GM23338 (cell line): ENCODE measurements at regions not wholly inside any gene's neighbourhood (a gene's known extent, or its start where the extent isn't known, plus 50 kb on each side); places are given as distances from the start of the nearest gene placed in this dataset.

Source experiments
- ATAC-seq: fragments of 200-7000 bp; cut with Tn5 transposase; 3 replicates; pipeline ENCODE4 v1.9.1; 2020
- DNase-seq: peaks from one replicate; pipeline ENCODE4 v3.0.0-alpha.2; 2015; ENCODE audit warnings: low spot score
- H2AFZ ChIP-seq: fragments of 200-600 bp; sonication (generic); 2 replicates; pipeline ENCODE4 v1.8.0; 2016; ENCODE audit warnings: antibody characterized with exemption, mild to moderate bottlenecking, moderate library complexity
- H3F3A ChIP-seq: fragments of 200-600 bp; sonication (generic); replicated peaks from 2 replicates; pipeline ENCODE4 v1.8.0; 2017; ENCODE audit warnings: antibody characterized with exemption, mixed run types, low read depth
- H3K27ac ChIP-seq: fragments of 200-600 bp; sonication (generic); 2 replicates; pipeline ENCODE4 v1.6.1; 2016; ENCODE audit warnings: low read depth
- H3K27me3 ChIP-seq: fragments of 200-600 bp; sonication (generic); 2 replicates; pipeline ENCODE4 v1.8.0; 2016; ENCODE audit warnings: mild to moderate bottlenecking, mixed run types, moderate library complexity; ENCODE audit not compliant: insufficient read depth
- H3K36me3 ChIP-seq: fragments of 200-600 bp; sonication (generic); 2 replicates; pipeline ENCODE4 v1.8.0; 2016; ENCODE audit warnings: mild to moderate bottlenecking; ENCODE audit not compliant: insufficient read depth
- H3K4me1 ChIP-seq: fragments of 200-600 bp; sonication (generic); 2 replicates; pipeline ENCODE4 v1.8.0; 2016; ENCODE audit warnings: mild to moderate bottlenecking, moderate library complexity; ENCODE audit not compliant: insufficient read depth
- H3K4me2 ChIP-seq: fragments of 200-600 bp; sonication (generic); 2 replicates; pipeline ENCODE4 v1.7.1; 2017; ENCODE audit warnings: mixed run types
- H3K4me3 ChIP-seq: fragments of 200-600 bp; sonication (generic); 2 replicates; pipeline ENCODE4 v1.6.1; 2016; ENCODE audit warnings: mixed run types
- H3K79me2 ChIP-seq: fragments of 200-600 bp; sonication (generic); replicated peaks from 2 replicates; pipeline ENCODE4 v1.8.0; 2017; ENCODE audit warnings: mild to moderate bottlenecking; ENCODE audit not compliant: insufficient read depth
- H3K9me2 ChIP-seq: fragments of 200-600 bp; sonication (generic); 2 replicates; pipeline ENCODE4 v1.8.0; 2017; ENCODE audit not compliant: insufficient read depth
- H4K20me1 ChIP-seq: fragments of 200-600 bp; sonication (generic); replicated peaks from 2 replicates; pipeline ENCODE4 v1.8.0; 2017; ENCODE audit warnings: mild to moderate bottlenecking; ENCODE audit not compliant: insufficient read depth
- H3K27ac Mint-ChIP-seq: 2 replicates; pipeline ENCODE4 v1.8.0; 2020; ENCODE audit warnings: inconsistent platforms, mild to moderate bottlenecking, moderate library complexity, mixed read lengths
- H3K27me3 Mint-ChIP-seq: 3 replicates; pipeline ENCODE4 v1.8.0; 2022; ENCODE audit warnings: low read depth, mild to moderate bottlenecking, moderate library complexity, mixed read lengths, inconsistent platforms; ENCODE audit not compliant: insufficient read depth, poor library complexity
- H3K36me3 Mint-ChIP-seq: 3 replicates; pipeline ENCODE4 v1.8.0; 2021; ENCODE audit warnings: low read depth, mild to moderate bottlenecking, inconsistent platforms, moderate library complexity, mixed read lengths
- H3K4me1 Mint-ChIP-seq: 3 replicates; pipeline ENCODE4 v1.8.0; 2020; ENCODE audit warnings: mild to moderate bottlenecking, inconsistent platforms, mixed read lengths
- H3K4me3 Mint-ChIP-seq: 3 replicates; pipeline ENCODE4 v1.8.0; 2021; ENCODE audit warnings: moderate library complexity, mild to moderate bottlenecking, inconsistent platforms, mixed read lengths
- H3K9me3 Mint-ChIP-seq: 3 replicates; pipeline ENCODE4 v1.8.0; 2020; ENCODE audit warnings: moderate library complexity, mild to moderate bottlenecking, inconsistent platforms, mixed read lengths
- CREB1 ChIP-seq: fragments of 250-450 bp; sonication (Bioruptor Pico); IDR thresholded peaks from 2 replicates; pipeline ENCODE4 v1.5.0; 2020; ENCODE audit warnings: low read depth, mild to moderate bottlenecking, moderate library complexity
- EZH2 ChIP-seq: fragments of 200-600 bp; sonication (generic); IDR thresholded peaks from one replicate; pipeline ENCODE4 v1.8.0; 2017; ENCODE audit warnings: antibody characterized with exemption, mild to moderate bottlenecking, low read depth; ENCODE audit not compliant: unreplicated experiment
- EZH2phosphoT487 ChIP-seq: fragments of 200-600 bp; sonication (generic); IDR thresholded peaks from one replicate; pipeline ENCODE4 v1.8.1; 2018; ENCODE audit warnings: antibody characterized with exemption; ENCODE audit not compliant: unreplicated experiment
- JUNB ChIP-seq: IDR thresholded peaks from one replicate; pipeline ENCODE4 v1.6.1; 2016; ENCODE audit warnings: antibody characterized with exemption; ENCODE audit not compliant: unreplicated experiment
- NANOG ChIP-seq: IDR thresholded peaks from 2 replicates; pipeline ENCODE4 v1.6.1; 2016; ENCODE audit warnings: antibody characterized with exemption, borderline replicate concordance
- POLR2AphosphoS5 ChIP-seq: IDR thresholded peaks from 2 replicates; pipeline ENCODE4 v1.6.1; 2016; ENCODE audit warnings: antibody characterized with exemption, low read depth
- STAT1 ChIP-seq: IDR thresholded peaks from one replicate; pipeline ENCODE4 v1.6.1; 2016; ENCODE audit warnings: antibody characterized with exemption; ENCODE audit not compliant: unreplicated experiment
- ZNF114 ChIP-seq: fragments of 250-450 bp; sonication (Bioruptor Pico); IDR thresholded peaks from 2 replicates; pipeline ENCODE4 v1.5.0; 2020; ENCODE audit warnings: mild to moderate bottlenecking, moderate library complexity
- TF ChIP-seq, protein P1 (sequence below): IDR thresholded peaks from one replicate; pipeline ENCODE4 v1.6.1; 2018; ENCODE audit warnings: antibody characterized with exemption; ENCODE audit not compliant: unreplicated experiment
- TF ChIP-seq, protein P2 (sequence below): IDR thresholded peaks from 2 replicates; pipeline ENCODE4 v1.6.1; 2016; ENCODE audit warnings: antibody characterized with exemption

DNA sequence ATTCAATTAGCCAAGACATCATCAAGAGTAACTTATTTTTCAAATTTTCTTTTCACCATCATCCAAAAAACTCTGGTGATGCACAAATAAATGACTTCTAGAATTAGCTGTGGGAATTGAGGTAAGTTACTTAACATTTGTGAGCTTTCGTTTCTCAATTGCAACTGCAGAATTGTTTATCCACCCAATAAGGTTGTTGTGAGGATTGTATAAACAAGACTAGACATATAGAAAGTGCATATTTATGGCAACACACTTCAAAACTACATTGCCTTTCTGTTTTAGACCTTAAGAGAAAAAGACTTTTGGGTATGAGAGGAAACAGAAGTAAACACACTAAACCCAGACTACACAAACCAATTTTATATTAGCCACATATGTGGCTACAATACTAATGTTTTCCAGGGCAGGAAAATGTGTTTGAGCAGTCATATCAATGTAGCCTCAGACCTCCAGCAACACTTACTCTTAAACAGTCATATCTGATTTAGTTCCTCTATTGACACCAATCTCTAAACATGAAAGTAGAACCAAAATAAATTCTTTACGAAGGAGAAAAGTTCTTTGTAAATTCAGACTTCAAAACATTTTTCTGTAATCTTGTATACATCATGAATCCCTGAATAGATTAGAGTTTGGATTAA, 488.0 kb upstream of the CYLC2 start:
- H3F3A ChIP-seq: no peaks in the 10 kb centered on the region
- Mint-ChIP-seq H3K27me3 (no peaks in the 10 kb centered on the region), H3K4me1 (no peaks in the 10 kb centered on the region), H3K36me3 (peaks cover 7% of the 10 kb centered on the region; the same call in 2 of the 3 replicates), H3K4me3 (no peak overlapping the region), H3K9me3 (peaks cover 75% of the 10 kb centered on the region), H3K27ac (no peak overlapping the region)
- no peak overlapping the region for H3K4me2 ChIP-seq
- H3K27ac ChIP-seq: no peak overlapping the region
- H3K9me2 ChIP-seq: no peaks in the 10 kb centered on the region
- H3K4me3 ChIP-seq: no peak overlapping the region
- TF ChIP-seq EZH2: no peak
- TF ChIP-seq JUNB: no peak
- TF ChIP-seq, protein P1, sequence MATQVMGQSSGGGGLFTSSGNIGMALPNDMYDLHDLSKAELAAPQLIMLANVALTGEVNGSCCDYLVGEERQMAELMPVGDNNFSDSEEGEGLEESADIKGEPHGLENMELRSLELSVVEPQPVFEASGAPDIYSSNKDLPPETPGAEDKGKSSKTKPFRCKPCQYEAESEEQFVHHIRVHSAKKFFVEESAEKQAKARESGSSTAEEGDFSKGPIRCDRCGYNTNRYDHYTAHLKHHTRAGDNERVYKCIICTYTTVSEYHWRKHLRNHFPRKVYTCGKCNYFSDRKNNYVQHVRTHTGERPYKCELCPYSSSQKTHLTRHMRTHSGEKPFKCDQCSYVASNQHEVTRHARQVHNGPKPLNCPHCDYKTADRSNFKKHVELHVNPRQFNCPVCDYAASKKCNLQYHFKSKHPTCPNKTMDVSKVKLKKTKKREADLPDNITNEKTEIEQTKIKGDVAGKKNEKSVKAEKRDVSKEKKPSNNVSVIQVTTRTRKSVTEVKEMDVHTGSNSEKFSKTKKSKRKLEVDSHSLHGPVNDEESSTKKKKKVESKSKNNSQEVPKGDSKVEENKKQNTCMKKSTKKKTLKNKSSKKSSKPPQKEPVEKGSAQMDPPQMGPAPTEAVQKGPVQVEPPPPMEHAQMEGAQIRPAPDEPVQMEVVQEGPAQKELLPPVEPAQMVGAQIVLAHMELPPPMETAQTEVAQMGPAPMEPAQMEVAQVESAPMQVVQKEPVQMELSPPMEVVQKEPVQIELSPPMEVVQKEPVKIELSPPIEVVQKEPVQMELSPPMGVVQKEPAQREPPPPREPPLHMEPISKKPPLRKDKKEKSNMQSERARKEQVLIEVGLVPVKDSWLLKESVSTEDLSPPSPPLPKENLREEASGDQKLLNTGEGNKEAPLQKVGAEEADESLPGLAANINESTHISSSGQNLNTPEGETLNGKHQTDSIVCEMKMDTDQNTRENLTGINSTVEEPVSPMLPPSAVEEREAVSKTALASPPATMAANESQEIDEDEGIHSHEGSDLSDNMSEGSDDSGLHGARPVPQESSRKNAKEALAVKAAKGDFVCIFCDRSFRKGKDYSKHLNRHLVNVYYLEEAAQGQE: no peak
- TF ChIP-seq CREB1 (CRISPR knock-in tag): no peak
- TF ChIP-seq STAT1: no peak
- TF ChIP-seq NANOG: no peak
- H3K36me3 ChIP-seq: peaks cover 9% of the 10 kb centered on the region; the same call in 1 of the 2 replicates
- H3K27me3 ChIP-seq: no peaks in the 10 kb centered on the region
- no peaks in the 10 kb centered on the region for H4K20me1 ChIP-seq
- no peaks in the 10 kb centered on the region for H3K4me1 ChIP-seq
- H3K79me2 ChIP-seq: no peaks in the 10 kb centered on the region
- DNase-seq: no peak
- H2AFZ ChIP-seq: no peak overlapping the region
- ATAC-seq: no peak

DNA sequence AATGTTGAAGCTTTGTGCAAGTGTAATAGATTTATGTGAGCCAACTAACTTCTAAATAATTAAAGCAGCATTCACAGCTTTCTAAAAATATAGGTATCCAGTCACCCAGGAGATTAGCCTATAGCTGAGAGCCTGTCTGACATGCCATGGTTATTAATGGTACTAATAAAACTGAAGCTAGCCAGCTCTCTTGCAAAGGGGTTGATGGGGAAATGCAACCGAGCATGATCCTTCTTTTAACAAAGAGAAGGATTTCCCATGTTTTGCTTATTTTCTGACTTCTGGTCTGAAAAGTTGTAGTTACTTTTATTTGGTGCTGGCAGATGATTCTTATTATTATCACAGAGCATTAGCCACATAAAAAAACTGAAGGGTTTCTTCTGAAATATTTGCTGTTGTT, 488.7 kb upstream of the CYLC2 start:
- Histone ChIP-seq H3K4me2 (no peak overlapping the region), H3K36me3 (peaks cover 8% of the 10 kb centered on the region; the same call in 1 of the 2 replicates), H3F3A (no peaks in the 10 kb centered on the region), H3K4me3 (no peak overlapping the region), H3K9me2 (no peaks in the 10 kb centered on the region), H3K27ac (no peak overlapping the region), H3K27me3 (no peaks in the 10 kb centered on the region), H2AFZ (no peak overlapping the region), H4K20me1 (no peaks in the 10 kb centered on the region), H3K4me1 (no peaks in the 10 kb centered on the region), H3K79me2 (no peaks in the 10 kb centered on the region)
- no peak for TF ChIP-seq POLR2AphosphoS5
- ATAC-seq: no peak
- Mint-ChIP-seq H3K27ac (no peak overlapping the region), H3K4me1 (no peaks in the 10 kb centered on the region), H3K27me3 (no peaks in the 10 kb centered on the region), H3K4me3 (no peak overlapping the region), H3K36me3 (peaks cover 9% of the 10 kb centered on the region; the same call in 2 of the 3 replicates), H3K9me3 (peaks cover 77% of the 10 kb centered on the region)
- no peak for DNase-seq

DNA sequence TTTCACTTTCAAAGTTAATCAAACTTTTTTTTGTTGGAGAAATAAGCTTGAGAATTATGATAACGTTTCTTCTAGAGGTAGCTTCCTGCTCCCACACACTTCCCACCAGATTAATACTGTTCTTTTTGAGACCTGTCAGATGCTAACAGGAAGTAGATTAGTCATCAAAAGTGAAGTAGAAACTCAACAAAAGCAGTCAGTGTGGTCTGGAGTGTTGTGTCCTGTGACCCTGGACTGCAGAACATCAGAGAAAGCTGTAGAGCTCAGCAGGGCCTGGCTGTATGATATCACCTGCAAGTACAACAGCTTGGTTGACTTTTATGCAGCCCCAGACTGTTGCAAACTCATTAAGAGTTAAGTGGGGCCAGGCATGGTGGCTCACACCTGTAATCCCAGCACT, 495.7 kb upstream of the CYLC2 start:
- H3K27ac Mint-ChIP-seq: no peak overlapping the region
- peaks cover 29% of the 10 kb centered on the region for H3K36me3 Mint-ChIP-seq
- Histone ChIP-seq H2AFZ (no peak overlapping the region), H3K4me1 (no peaks in the 10 kb centered on the region), H3K27me3 (no peaks in the 10 kb centered on the region), H3K4me3 (no peak overlapping the region), H3K9me2 (no peaks in the 10 kb centered on the region), H3F3A (no peaks in the 10 kb centered on the region), H3K4me2 (no peak overlapping the region), H3K36me3 (no peaks in the 10 kb centered on the region), H3K79me2 (no peaks in the 10 kb centered on the region), H3K27ac (no peak overlapping the region), H4K20me1 (no peaks in the 10 kb centered on the region)
- no peaks in the 10 kb centered on the region for H3K27me3 Mint-ChIP-seq
- no peaks in the 10 kb centered on the region for H3K4me1 Mint-ChIP-seq
- H3K9me3 Mint-ChIP-seq: peaks cover 91% of the 10 kb centered on the region
- TF ChIP-seq NANOG: no peak
- TF ChIP-seq, protein P2, sequence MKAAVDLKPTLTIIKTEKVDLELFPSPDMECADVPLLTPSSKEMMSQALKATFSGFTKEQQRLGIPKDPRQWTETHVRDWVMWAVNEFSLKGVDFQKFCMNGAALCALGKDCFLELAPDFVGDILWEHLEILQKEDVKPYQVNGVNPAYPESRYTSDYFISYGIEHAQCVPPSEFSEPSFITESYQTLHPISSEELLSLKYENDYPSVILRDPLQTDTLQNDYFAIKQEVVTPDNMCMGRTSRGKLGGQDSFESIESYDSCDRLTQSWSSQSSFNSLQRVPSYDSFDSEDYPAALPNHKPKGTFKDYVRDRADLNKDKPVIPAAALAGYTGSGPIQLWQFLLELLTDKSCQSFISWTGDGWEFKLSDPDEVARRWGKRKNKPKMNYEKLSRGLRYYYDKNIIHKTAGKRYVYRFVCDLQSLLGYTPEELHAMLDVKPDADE: no peak
- TF ChIP-seq ZNF114 (CRISPR knock-in tag): no peak
- no peak for TF ChIP-seq POLR2AphosphoS5
- TF ChIP-seq EZH2phosphoT487: no peak
- no peak for DNase-seq
- no peak for ATAC-seq
- H3K4me3 Mint-ChIP-seq: no peak overlapping the region
